ENCODE measurements at regions not wholly inside any gene's neighbourhood (a gene's known extent, or its start where the extent isn't known, plus 50 kb on each side); places are given as distances from the start of the nearest gene placed in this dataset.

DNA sequence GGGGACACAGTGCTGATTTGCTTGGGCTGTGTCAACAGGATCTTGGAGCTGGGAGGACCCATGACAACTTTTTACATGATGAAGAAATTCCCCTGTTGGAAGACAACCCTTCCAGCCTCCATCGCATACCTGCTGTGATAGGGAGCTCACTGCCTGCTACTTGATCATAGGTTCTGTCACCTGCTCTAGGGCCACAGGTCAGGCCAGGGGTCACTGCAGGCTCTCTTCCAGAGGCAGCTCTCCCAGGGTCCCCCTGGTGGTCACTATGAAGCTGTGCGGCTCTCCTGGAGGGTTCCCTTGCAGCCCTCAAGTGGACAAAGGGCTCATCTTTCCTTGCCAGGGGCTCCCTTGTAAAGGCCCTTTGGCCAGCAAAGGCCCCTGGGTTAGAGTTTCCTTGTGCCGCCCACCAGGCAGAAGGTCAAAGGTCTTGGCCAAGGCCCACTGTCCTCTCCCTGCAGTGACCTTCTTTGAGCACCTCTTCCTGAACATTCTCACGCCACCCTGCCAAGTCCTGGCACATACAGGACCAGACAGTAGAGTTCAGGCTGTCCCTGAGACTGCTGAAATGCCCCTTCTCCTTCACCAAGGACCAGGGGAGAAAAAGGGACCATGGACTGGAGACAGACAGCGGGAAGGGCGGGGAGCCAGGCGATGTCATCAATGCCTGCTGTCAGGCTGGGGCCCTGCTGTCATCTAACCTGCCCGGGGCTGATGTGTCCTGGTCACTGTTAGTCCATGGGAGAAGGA is 345.1 kb downstream of the DYSF start (continued):
- peak; percentile 80 for TF ChIP-seq REST (IDR thresholded peaks at IDR 0.05; ENCODE audit: borderline replicate concordance)
- TF ChIP-seq REST (CRISPR knock-in tag; IDR thresholded peaks at IDR 0.05; ENCODE audit: low read depth) = no peak
- no peak for TF ChIP-seq RFX7 (CRISPR knock-in tag; IDR thresholded peaks at IDR 0.05)
- TF ChIP-seq CREM (IDR thresholded peaks at IDR 0.05; ENCODE audit: low read depth) = 0 out of 2 replicates have a peak, but pooled peaks have one; percentile 4
- TF ChIP-seq, protein P1, sequence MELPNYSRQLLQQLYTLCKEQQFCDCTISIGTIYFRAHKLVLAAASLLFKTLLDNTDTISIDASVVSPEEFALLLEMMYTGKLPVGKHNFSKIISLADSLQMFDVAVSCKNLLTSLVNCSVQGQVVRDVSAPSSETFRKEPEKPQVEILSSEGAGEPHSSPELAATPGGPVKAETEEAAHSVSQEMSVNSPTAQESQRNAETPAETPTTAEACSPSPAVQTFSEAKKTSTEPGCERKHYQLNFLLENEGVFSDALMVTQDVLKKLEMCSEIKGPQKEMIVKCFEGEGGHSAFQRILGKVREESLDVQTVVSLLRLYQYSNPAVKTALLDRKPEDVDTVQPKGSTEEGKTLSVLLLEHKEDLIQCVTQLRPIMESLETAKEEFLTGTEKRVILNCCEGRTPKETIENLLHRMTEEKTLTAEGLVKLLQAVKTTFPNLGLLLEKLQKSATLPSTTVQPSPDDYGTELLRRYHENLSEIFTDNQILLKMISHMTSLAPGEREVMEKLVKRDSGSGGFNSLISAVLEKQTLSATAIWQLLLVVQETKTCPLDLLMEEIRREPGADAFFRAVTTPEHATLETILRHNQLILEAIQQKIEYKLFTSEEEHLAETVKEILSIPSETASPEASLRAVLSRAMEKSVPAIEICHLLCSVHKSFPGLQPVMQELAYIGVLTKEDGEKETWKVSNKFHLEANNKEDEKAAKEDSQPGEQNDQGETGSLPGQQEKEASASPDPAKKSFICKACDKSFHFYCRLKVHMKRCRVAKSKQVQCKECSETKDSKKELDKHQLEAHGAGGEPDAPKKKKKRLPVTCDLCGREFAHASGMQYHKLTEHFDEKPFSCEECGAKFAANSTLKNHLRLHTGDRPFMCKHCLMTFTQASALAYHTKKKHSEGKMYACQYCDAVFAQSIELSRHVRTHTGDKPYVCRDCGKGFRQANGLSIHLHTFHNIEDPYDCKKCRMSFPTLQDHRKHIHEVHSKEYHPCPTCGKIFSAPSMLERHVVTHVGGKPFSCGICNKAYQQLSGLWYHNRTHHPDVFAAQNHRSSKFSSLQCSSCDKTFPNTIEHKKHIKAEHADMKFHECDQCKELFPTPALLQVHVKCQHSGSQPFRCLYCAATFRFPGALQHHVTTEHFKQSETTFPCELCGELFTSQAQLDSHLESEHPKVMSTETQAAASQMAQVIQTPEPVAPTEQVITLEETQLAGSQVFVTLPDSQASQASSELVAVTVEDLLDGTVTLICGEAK (IDR thresholded peaks at IDR 0.05) = no peak
- TF ChIP-seq, protein P1 (CRISPR knock-in tag; IDR thresholded peaks at IDR 0.05) = no peak
- TF ChIP-seq, protein P2, sequence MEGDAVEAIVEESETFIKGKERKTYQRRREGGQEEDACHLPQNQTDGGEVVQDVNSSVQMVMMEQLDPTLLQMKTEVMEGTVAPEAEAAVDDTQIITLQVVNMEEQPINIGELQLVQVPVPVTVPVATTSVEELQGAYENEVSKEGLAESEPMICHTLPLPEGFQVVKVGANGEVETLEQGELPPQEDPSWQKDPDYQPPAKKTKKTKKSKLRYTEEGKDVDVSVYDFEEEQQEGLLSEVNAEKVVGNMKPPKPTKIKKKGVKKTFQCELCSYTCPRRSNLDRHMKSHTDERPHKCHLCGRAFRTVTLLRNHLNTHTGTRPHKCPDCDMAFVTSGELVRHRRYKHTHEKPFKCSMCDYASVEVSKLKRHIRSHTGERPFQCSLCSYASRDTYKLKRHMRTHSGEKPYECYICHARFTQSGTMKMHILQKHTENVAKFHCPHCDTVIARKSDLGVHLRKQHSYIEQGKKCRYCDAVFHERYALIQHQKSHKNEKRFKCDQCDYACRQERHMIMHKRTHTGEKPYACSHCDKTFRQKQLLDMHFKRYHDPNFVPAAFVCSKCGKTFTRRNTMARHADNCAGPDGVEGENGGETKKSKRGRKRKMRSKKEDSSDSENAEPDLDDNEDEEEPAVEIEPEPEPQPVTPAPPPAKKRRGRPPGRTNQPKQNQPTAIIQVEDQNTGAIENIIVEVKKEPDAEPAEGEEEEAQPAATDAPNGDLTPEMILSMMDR (IDR thresholded peaks at IDR 0.05 in 2 of 3, conservative IDR thresholded peaks at IDR 0.05 in 1 of 3; ENCODE audit: insufficient read depth in 2 of 3, low read depth in 1 of 3, low read length in 3 of 3) = peak; percentile 89 to 97 (median 93)
- TF ChIP-seq PHB (CRISPR knock-in tag; IDR thresholded peaks at IDR 0.05) = no peak

Data from K562 (cell line).